Activated CD8-positive, alpha-beta memory T cell treated with anti-CD3 and anti-CD28 coated beads, Interleukin-2, amount 10 ng/mL, durations not matched to agents 7 days and 5 days (primary cell): ENCODE measurements at regions not wholly inside any gene's neighbourhood (a gene's known extent, or its start where the extent isn't known, plus 50 kb on each side); places are given as distances from the start of the nearest gene placed in this dataset.
A peak's percentile ranks its signal among the peaks of the same experiment; 100 is the strongest.
"Not testable (repeated sequence)": the region's sequence is repeated elsewhere in the genome, so short reads cannot be mapped to it uniquely, and the experiment has no call there.

Experiments used
- ATAC-seq: fragments of 150-1000 bp; cut with Tn5 transposase; one replicate; pipeline ENCODE4 v1.10.0; 2021; ENCODE audit warnings: moderate library complexity
- CTCF ChIA-PET: fragments of 350-600 bp; sonication (Branson Sonifier 250); formaldehyde crosslinking; loops from one replicate; lab custom pipeline; 2021; ENCODE audit warnings: antibody characterized with exemption; lab: Charles Lee
- DNase-seq: peaks from one replicate; pipeline ENCODE4 v3.0.0-alpha.2; 2020
- H3K27ac Mint-ChIP-seq: one replicate; pipeline ENCODE4 v1.8.0; 2021; ENCODE audit warnings: mild to moderate bottlenecking, mixed read lengths
- H3K27me3 Mint-ChIP-seq: one replicate; pipeline ENCODE4 v1.8.0; 2021; ENCODE audit warnings: mixed read lengths
- H3K36me3 Mint-ChIP-seq: one replicate; pipeline ENCODE4 v1.8.0; 2021; ENCODE audit warnings: mild to moderate bottlenecking, mixed read lengths
- H3K4me1 Mint-ChIP-seq: one replicate; pipeline ENCODE4 v1.8.0; 2021; ENCODE audit warnings: mixed read lengths
- H3K4me3 Mint-ChIP-seq: one replicate; pipeline ENCODE4 v1.8.0; 2021; ENCODE audit warnings: mild to moderate bottlenecking, moderate library complexity, mixed read lengths
- H3K9me3 Mint-ChIP-seq: one replicate; pipeline ENCODE4 v1.8.0; 2022; ENCODE audit warnings: low read depth, mixed read lengths

GRCh38 chr20:52318651-52319050 lies 127.1 kb upstream of the ZFP64 start:
- CTCF ChIA-PET: no interaction called here
- Mint-ChIP-seq H3K9me3 (no peaks in the 10 kb centered on the region), H3K4me3 (no peak overlapping the region), H3K36me3 (no peaks in the 10 kb centered on the region), H3K27ac (no peak overlapping the region), H3K27me3 (peaks cover 3% of the 10 kb centered on the region), H3K4me1 (no peaks in the 10 kb centered on the region)
- no peak for ATAC-seq
- no peak for DNase-seq

GRCh38 chr20:52313341-52313963 lies 121.9 kb upstream of the ZFP64 start:
- Mint-ChIP-seq H3K36me3 (no peaks in the 10 kb centered on the region), H3K27me3 (peaks cover 3% of the 10 kb centered on the region), H3K27ac (no peak overlapping the region), H3K4me1 (no peaks in the 10 kb centered on the region), H3K9me3 (no peaks in the 10 kb centered on the region), H3K4me3 (no peak overlapping the region)
- ATAC-seq: no peak
- DNase-seq: no peak
- CTCF ChIA-PET: interaction anchor here (0.7 to 2.5 kb wide), 5 partner anchors 14 to 903 kb away, joined by 3 to 11 read pairs (median 3); no protein-coding TSS in a partner anchor

- peak; percentile 53 for ATAC-seq
- Mint-ChIP-seq H3K9me3 (no peaks in the 10 kb centered on the region), H3K36me3 (no peaks in the 10 kb centered on the region), H3K4me1 (peaks cover 5% of the 10 kb centered on the region), H3K27me3 (peaks cover 3% of the 10 kb centered on the region), H3K27ac (no peak overlapping the region), H3K4me3 (no peak overlapping the region)
- peak; percentile 62 for DNase-seq
- CTCF ChIA-PET: interaction anchor here (0.5 to 2.5 kb wide), 17 partner anchors 9 to 1747 kb away, joined by 3 to 11 read pairs (median 4); partner anchors contain the start of gene ZFP64
Measured at GRCh38 chr20:52312132-52312729, 120.7 kb upstream of the ZFP64 start.

- Mint-ChIP-seq H3K27me3 (peaks cover 3% of the 10 kb centered on the region), H3K4me1 (peaks cover 14% of the 10 kb centered on the region), H3K4me3 (no peak overlapping the region), H3K27ac (no peak overlapping the region), H3K9me3 (no peaks in the 10 kb centered on the region), H3K36me3 (no peaks in the 10 kb centered on the region)
- no peak for ATAC-seq
- no peak for DNase-seq
- CTCF ChIA-PET: interaction anchor here (0.9 to 2.5 kb wide), 9 partner anchors 8 to 909 kb away, joined by 3 to 11 read pairs (median 4); no protein-coding TSS in a partner anchor
Measured at GRCh38 chr20:52311209-52311794, 119.7 kb upstream of the ZFP64 start.

GRCh38 chr20:52309181-52309580 lies 117.6 kb upstream of the ZFP64 start:
- no peak overlapping the region for H3K27ac Mint-ChIP-seq
- no peaks in the 10 kb centered on the region for H3K36me3 Mint-ChIP-seq
- ATAC-seq: no peak
- no peaks in the 10 kb centered on the region for H3K9me3 Mint-ChIP-seq
- H3K27me3 Mint-ChIP-seq: no peaks in the 10 kb centered on the region
- CTCF ChIA-PET: interaction anchor here (2.0 kb wide), 1 partner anchor 12 kb away, joined by 5 read pairs; no protein-coding TSS in a partner anchor
- no peak overlapping the region for H3K4me3 Mint-ChIP-seq
- no peak for DNase-seq
- peaks cover 22% of the 10 kb centered on the region for H3K4me1 Mint-ChIP-seq

- ATAC-seq (no peak), DNase-seq (no peak)
- Mint-ChIP-seq H3K4me3 (no peak overlapping the region), H3K4me1 (peaks cover 22% of the 10 kb centered on the region), H3K9me3 (no peaks in the 10 kb centered on the region), H3K36me3 (no peaks in the 10 kb centered on the region), H3K27ac (no peak overlapping the region), H3K27me3 (peaks cover 4% of the 10 kb centered on the region)
- CTCF ChIA-PET: interaction anchor here (1.0 to 1.8 kb wide), 4 partner anchors 11 to 178 kb away, joined by 3 to 6 read pairs (median 4); no protein-coding TSS in a partner anchor
Measured at GRCh38 chr20:52306477-52306876, 114.9 kb upstream of the ZFP64 start.

- Mint-ChIP-seq H3K36me3 (no peaks in the 10 kb centered on the region), H3K27me3 (peaks cover 4% of the 10 kb centered on the region), H3K27ac (peak overlapping the region; percentile 12), H3K4me3 (no peak overlapping the region), H3K4me1 (peaks cover 22% of the 10 kb centered on the region), H3K9me3 (no peaks in the 10 kb centered on the region)
- CTCF ChIA-PET: interaction anchor here (1.0 to 1.8 kb wide), 4 partner anchors 10 to 177 kb away, joined by 3 to 6 read pairs (median 4); no protein-coding TSS in a partner anchor
- ATAC-seq: peak; percentile 83
- DNase-seq: peak; percentile 54
Measured at GRCh38 chr20:52305858-52306257, 114.3 kb upstream of the ZFP64 start.

GRCh38 chr20:52305024-52305645 lies 113.6 kb upstream of the ZFP64 start:
- Mint-ChIP-seq H3K27me3 (peaks cover 4% of the 10 kb centered on the region), H3K4me3 (no peak overlapping the region), H3K27ac (peak overlapping the region; percentile 12), H3K9me3 (no peaks in the 10 kb centered on the region), H3K4me1 (peaks cover 22% of the 10 kb centered on the region), H3K36me3 (no peaks in the 10 kb centered on the region)
- no peak for ATAC-seq
- no peak for DNase-seq
- CTCF ChIA-PET: interaction anchor here (1.8 kb wide), 1 partner anchor 10 kb away, joined by 6 read pairs; no protein-coding TSS in a partner anchor

GRCh38 chr20:52303281-52303950 lies 111.8 kb upstream of the ZFP64 start:
- H3K36me3 Mint-ChIP-seq: no peaks in the 10 kb centered on the region
- H3K9me3 Mint-ChIP-seq: no peaks in the 10 kb centered on the region
- H3K4me3 Mint-ChIP-seq: no peak overlapping the region
- ATAC-seq (no peak), DNase-seq (no peak)
- H3K27ac Mint-ChIP-seq: no peak overlapping the region
- H3K27me3 Mint-ChIP-seq: peaks cover 4% of the 10 kb centered on the region
- CTCF ChIA-PET: interaction anchor here (1.3 kb wide), 1 partner anchor 9 kb away, joined by 4 read pairs; no protein-coding TSS in a partner anchor
- peaks cover 22% of the 10 kb centered on the region for H3K4me1 Mint-ChIP-seq

- Mint-ChIP-seq H3K4me1 (peaks cover 20% of the 10 kb centered on the region), H3K9me3 (no peaks in the 10 kb centered on the region), H3K4me3 (no peak overlapping the region), H3K27ac (no peak overlapping the region), H3K27me3 (peaks cover 4% of the 10 kb centered on the region), H3K36me3 (no peaks in the 10 kb centered on the region)
- no peak for DNase-seq
- CTCF ChIA-PET: no interaction called here
- ATAC-seq: no peak
Measured at GRCh38 chr20:52302736-52303135, 111.2 kb upstream of the ZFP64 start.

- not testable (repeated sequence) for H3K27ac Mint-ChIP-seq, H3K9me3 Mint-ChIP-seq, H3K4me3 Mint-ChIP-seq, H3K27me3 Mint-ChIP-seq, DNase-seq, H3K36me3 Mint-ChIP-seq, ATAC-seq
- CTCF ChIA-PET: interaction anchor here (0.7 kb wide), 1 partner anchor 10 kb away, joined by 3 read pairs; no protein-coding TSS in a partner anchor
- H3K4me1 Mint-ChIP-seq: peaks cover 15% of the 10 kb centered on the region
Measured at GRCh38 chr20:52302051-52302450, 110.5 kb upstream of the ZFP64 start.

- DNase-seq (no peak), ATAC-seq (no peak)
- Mint-ChIP-seq H3K36me3 (no peaks in the 10 kb centered on the region), H3K4me3 (no peak overlapping the region), H3K9me3 (no peaks in the 10 kb centered on the region), H3K4me1 (no peaks in the 10 kb centered on the region), H3K27me3 (no peaks in the 10 kb centered on the region), H3K27ac (no peak overlapping the region)
- CTCF ChIA-PET: interaction anchor here (2.4 kb wide), 1 partner anchor 10 kb away, joined by 6 read pairs; no protein-coding TSS in a partner anchor
Measured at GRCh38 chr20:52295556-52295955, 104.0 kb upstream of the ZFP64 start.
